ENCODE measurements at regions not wholly inside any gene's neighbourhood (a gene's known extent, or its start where the extent isn't known, plus 50 kb on each side); places are given as distances from the start of the nearest gene placed in this dataset.
"Not testable (repeated sequence)": the region's sequence is repeated elsewhere in the genome, so short reads cannot be mapped to it uniquely, and the experiment has no call there.

GRCh38 chr9:100813871-100814270 lies 214.7 kb upstream of the PLPPR1 start:
- Histone ChIP-seq H3K9me3 (peaks cover 0 to 12% (median 0%) of the 10 kb centered on the region in 3 donors), H3K27me3 (no peaks in the 10 kb centered on the region), H3K27ac (no peak overlapping the region), H3K36me3 (no peaks in the 10 kb centered on the region), H3K4me3 (no peak overlapping the region), H3K4me1 (no peaks in the 10 kb centered on the region)
- ATAC-seq: peak; percentile 39
- no CpG with 5 or more reads among the region's 2 CpGs for WGBS, 2 donors (ENCODE audit: low coverage in 1 of 2)
- TF ChIP-seq CTCF (IDR thresholded peaks at IDR 0.05): no peak
- no peak for TF ChIP-seq POLR2A (IDR thresholded peaks at IDR 0.05)
- no peak for TF ChIP-seq POLR2AphosphoS5 (IDR thresholded peaks at IDR 0.05)
- no peak for TF ChIP-seq EP300 (IDR thresholded peaks at IDR 0.05)

GRCh38 chr9:100819980-100820379 lies 208.5 kb upstream of the PLPPR1 start:
- Histone ChIP-seq H3K27ac (no peak overlapping the region), H3K27me3 (no peaks in the 10 kb centered on the region), H3K4me1 (no peaks in the 10 kb centered on the region), H3K9me3 (peaks cover 0 to 8% (median 0%) of the 10 kb centered on the region in 3 donors), H3K36me3 (no peaks in the 10 kb centered on the region), H3K4me3 (no peak overlapping the region)
- ATAC-seq: no peak
- 55 to 85% methylated on average over 2 of the region's 2 CpGs for WGBS, 2 donors (ENCODE audit: low coverage in 1 of 2)
- TF ChIP-seq POLR2AphosphoS5 (IDR thresholded peaks at IDR 0.05) (no peak), EP300 (IDR thresholded peaks at IDR 0.05) (no peak), POLR2A (IDR thresholded peaks at IDR 0.05) (no peak), CTCF (IDR thresholded peaks at IDR 0.05) (no peak)

- WGBS, 2 donors (ENCODE audit: low coverage in 1 of 2): 80 to 97% methylated on average over 8 of the region's 8 CpGs
Observed at GRCh38 chr9:100833035-100833434, 195.5 kb upstream of the PLPPR1 start.

GRCh38 chr9:100838857-100839256 lies 189.7 kb upstream of the PLPPR1 start:
- no peaks in the 10 kb centered on the region for H3K4me1 ChIP-seq
- 27 to 47% methylated on average over 2 of the region's 2 CpGs for WGBS, 2 donors (ENCODE audit: low coverage in 1 of 2)
- no peak for ATAC-seq
- TF ChIP-seq CTCF (IDR thresholded peaks at IDR 0.05): no peak
- TF ChIP-seq EP300 (IDR thresholded peaks at IDR 0.05): no peak
- no peak for TF ChIP-seq POLR2A (IDR thresholded peaks at IDR 0.05)
- no peak for TF ChIP-seq POLR2AphosphoS5 (IDR thresholded peaks at IDR 0.05)
- no peaks in the 10 kb centered on the region for H3K9me3 ChIP-seq
- no peak overlapping the region for H3K4me3 ChIP-seq
- no peaks in the 10 kb centered on the region for H3K27me3 ChIP-seq
- no peaks in the 10 kb centered on the region for H3K36me3 ChIP-seq
- H3K27ac ChIP-seq: no peak overlapping the region

More at GRCh38 chr9:100833035-100833434, 195.5 kb upstream of the PLPPR1 start:
- H3K4me3 ChIP-seq, H3K9me3 ChIP-seq, ATAC-seq, H3K36me3 ChIP-seq, H3K4me1 ChIP-seq, H3K27ac ChIP-seq: not testable (repeated sequence)
- peaks cover 11% of the 10 kb centered on the region for H3K27me3 ChIP-seq

GRCh38 chr9:100848726-100849125 lies 179.8 kb upstream of the PLPPR1 start:
- Histone ChIP-seq H3K27ac (no peak overlapping the region), H3K36me3 (no peaks in the 10 kb centered on the region), H3K4me3 (no peak overlapping the region), H3K4me1 (no peaks in the 10 kb centered on the region), H3K27me3 (no peaks in the 10 kb centered on the region), H3K9me3 (no peaks in the 10 kb centered on the region)
- no peak for TF ChIP-seq POLR2AphosphoS5 (IDR thresholded peaks at IDR 0.05)
- no peak for TF ChIP-seq CTCF (IDR thresholded peaks at IDR 0.05)
- no peak for TF ChIP-seq POLR2A (IDR thresholded peaks at IDR 0.05)
- TF ChIP-seq EP300 (IDR thresholded peaks at IDR 0.05): no peak
- no peak for ATAC-seq

GRCh38 chr9:100852088-100852487 lies 176.4 kb upstream of the PLPPR1 start:
- no peak overlapping the region for H3K4me3 ChIP-seq
- no peak for TF ChIP-seq EP300 (IDR thresholded peaks at IDR 0.05)
- no peak for TF ChIP-seq POLR2AphosphoS5 (IDR thresholded peaks at IDR 0.05)
- no peak for TF ChIP-seq CTCF (IDR thresholded peaks at IDR 0.05)
- no peak for TF ChIP-seq POLR2A (IDR thresholded peaks at IDR 0.05)
- H3K9me3 ChIP-seq: no peaks in the 10 kb centered on the region
- no peaks in the 10 kb centered on the region for H3K36me3 ChIP-seq
- 7 to 19% methylated on average over 4 of the region's 4 CpGs for WGBS, 2 donors (ENCODE audit: low coverage in 1 of 2)
- H3K27ac ChIP-seq: no peak overlapping the region
- no peaks in the 10 kb centered on the region for H3K27me3 ChIP-seq
- no peaks in the 10 kb centered on the region for H3K4me1 ChIP-seq
- no peak for ATAC-seq

All from gastroesophageal sphincter (tissue), 4 donors.